ENCODE measurements at regions not wholly inside any gene's neighbourhood (a gene's known extent, or its start where the extent isn't known, plus 50 kb on each side); places are given as distances from the start of the nearest gene placed in this dataset.

GRCh38 chr14:85296456-85297210, 233.3 kb upstream of the FLRT2 start:
- TF ChIP-seq POLR2A (IDR thresholded peaks at IDR 0.05) (no peak), CTCF (IDR thresholded peaks at IDR 0.05) (no peak), POLR2AphosphoS5 (IDR thresholded peaks at IDR 0.05) (no peak)

All from prostate gland (tissue), 2 donors.